Adrenal gland (tissue), 5 donors: ENCODE measurements at regions not wholly inside any gene's neighbourhood (a gene's known extent, or its start where the extent isn't known, plus 50 kb on each side); places are given as distances from the start of the nearest gene placed in this dataset.

ENCODE experiments used
- POLR2A ChIP-seq, 2 donors: fragments of 450-650 bp; IDR thresholded peaks; one replicate each; pipeline ENCODE4 v1.6.1; 2017; ENCODE audit warnings: antibody characterized with exemption in 2 of 2, mild to moderate bottlenecking in 2 of 2, moderate library complexity in 1 of 2
- TF ChIP-seq, protein P1 (sequence below), 6 experiments: fragments of 450-650 bp in 4 of 6; fragments of 200-600 bp in 2 of 6; sonication (generic) in 1 of 6; IDR thresholded peaks; 1 replicate in 5 of 6; 2 replicates in 1 of 6; pipeline versions ENCODE4 v1.5.1 to v1.8.0; 2016 to 2021; ENCODE audit warnings: antibody characterized with exemption in 6 of 6, mild to moderate bottlenecking in 2 of 6, moderate library complexity in 1 of 6
- donor health status: DM: no; HTN: no; CAD: no.

- TF ChIP-seq POLR2A (IDR thresholded peaks at IDR 0.05), result no peak
- TF ChIP-seq, protein P1, sequence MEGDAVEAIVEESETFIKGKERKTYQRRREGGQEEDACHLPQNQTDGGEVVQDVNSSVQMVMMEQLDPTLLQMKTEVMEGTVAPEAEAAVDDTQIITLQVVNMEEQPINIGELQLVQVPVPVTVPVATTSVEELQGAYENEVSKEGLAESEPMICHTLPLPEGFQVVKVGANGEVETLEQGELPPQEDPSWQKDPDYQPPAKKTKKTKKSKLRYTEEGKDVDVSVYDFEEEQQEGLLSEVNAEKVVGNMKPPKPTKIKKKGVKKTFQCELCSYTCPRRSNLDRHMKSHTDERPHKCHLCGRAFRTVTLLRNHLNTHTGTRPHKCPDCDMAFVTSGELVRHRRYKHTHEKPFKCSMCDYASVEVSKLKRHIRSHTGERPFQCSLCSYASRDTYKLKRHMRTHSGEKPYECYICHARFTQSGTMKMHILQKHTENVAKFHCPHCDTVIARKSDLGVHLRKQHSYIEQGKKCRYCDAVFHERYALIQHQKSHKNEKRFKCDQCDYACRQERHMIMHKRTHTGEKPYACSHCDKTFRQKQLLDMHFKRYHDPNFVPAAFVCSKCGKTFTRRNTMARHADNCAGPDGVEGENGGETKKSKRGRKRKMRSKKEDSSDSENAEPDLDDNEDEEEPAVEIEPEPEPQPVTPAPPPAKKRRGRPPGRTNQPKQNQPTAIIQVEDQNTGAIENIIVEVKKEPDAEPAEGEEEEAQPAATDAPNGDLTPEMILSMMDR (IDR thresholded peaks at IDR 0.05), result no peak
These were observed 222.5 kb upstream of the PITRM1 start for GRCh38 chr10:3395041-3395440.
